ENCODE measurements at regions not wholly inside any gene's neighbourhood (a gene's known extent, or its start where the extent isn't known, plus 50 kb on each side); places are given as distances from the start of the nearest gene placed in this dataset.

DNA sequence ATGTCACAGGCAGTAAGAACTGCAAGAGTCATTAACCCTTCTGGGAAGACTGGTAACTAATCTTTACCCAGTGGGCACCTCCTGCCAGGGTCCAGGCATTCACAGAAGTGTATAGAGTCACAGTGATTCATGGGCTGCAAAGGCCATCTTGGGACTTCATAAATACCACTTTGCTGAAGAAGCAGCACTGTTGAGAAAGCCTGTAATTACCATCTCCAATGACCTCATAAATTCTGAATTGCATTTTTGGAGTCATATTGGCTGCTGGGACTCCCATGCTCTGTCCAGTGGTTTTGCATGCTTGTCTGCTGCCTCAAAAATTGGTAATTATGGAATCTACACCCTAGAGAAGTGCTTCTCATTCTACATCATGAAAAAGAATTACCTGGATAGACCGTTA is 837.2 kb downstream of the NTRK3 start:
- POLR2A ChIA-PET: no interaction called here
- DNase-seq (no peak), ATAC-seq (no peak)
- Mint-ChIP-seq H3K36me3 (no peaks in the 10 kb centered on the region), H3K4me3 (no peak overlapping the region), H3K27me3 (peaks cover 0 to 33% (median 4%) of the 10 kb centered on the region in 5 donors), H3K9me3 (no peaks in the 10 kb centered on the region), H3K4me1 (no peaks in the 10 kb centered on the region), H3K27ac (no peak overlapping the region)

DNA sequence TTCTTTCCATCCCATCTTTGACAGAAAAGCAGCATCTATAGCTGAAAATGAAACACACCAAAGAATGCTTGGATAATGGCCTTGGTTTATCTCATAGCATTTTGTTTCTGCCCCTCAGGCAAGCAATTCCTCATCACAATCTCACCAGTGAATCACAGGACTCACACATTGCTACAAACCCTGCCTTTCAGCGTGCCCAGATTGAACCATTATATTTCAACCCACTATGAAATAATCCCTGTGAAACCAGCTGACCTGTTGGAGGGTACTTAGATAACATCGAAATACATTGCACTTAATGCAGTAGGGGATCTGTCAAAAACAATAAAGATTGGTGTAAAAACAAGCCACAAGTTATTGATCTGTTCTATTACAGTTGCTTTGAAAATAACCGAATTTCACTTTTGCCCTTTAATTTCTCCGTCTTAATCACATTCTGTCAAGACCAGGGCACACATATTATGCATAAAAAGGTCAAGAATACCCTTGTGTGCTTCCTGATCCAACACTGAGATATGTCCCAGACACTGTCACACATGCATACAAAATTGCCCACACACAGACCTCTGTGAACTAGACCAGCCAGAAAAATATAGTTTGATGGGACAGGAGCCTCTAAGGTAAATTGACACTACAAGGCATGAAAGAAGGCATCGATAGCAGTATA is 839.8 kb downstream of the NTRK3 start:
- Mint-ChIP-seq H3K4me1 (no peaks in the 10 kb centered on the region), H3K36me3 (no peaks in the 10 kb centered on the region), H3K4me3 (no peak overlapping the region), H3K9me3 (no peaks in the 10 kb centered on the region), H3K27me3 (peaks cover 1 to 16% (median 1%) of the 10 kb centered on the region in 5 donors), H3K27ac (no peak overlapping the region)
- POLR2A ChIA-PET: no interaction called here
- no peak for DNase-seq
- no peak for ATAC-seq

DNA sequence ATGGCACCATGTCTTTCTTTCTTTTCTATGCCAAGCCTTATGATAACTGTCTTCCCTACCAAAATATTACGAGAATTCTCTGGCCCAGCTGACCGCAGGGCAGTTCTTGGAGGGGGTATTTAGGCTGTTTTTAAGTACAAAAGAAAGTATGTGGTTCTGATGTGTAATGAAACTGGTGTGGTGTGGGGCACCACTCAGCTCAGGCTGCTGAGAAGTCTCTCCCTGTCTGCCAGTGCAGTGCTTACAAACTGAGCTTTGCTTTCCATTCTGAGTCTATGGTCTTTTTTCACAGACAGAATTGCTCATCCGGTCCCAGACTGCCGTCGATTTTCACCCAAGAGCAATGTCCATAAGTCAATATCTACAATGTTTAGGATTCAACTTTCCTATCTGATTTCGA is 847.6 kb downstream of the NTRK3 start:
- Mint-ChIP-seq H3K36me3 (no peaks in the 10 kb centered on the region), H3K9me3 (peaks cover 0 to 4% (median 0%) of the 10 kb centered on the region in 9 donors), H3K4me1 (peaks cover 0 to 2% (median 0%) of the 10 kb centered on the region in 4 donors), H3K27me3 (peaks cover 0 to 8% (median 4%) of the 10 kb centered on the region in 5 donors), H3K4me3 (no peak overlapping the region), H3K27ac (no peak overlapping the region)
- ATAC-seq: no peak
- DNase-seq: no peak
- POLR2A ChIA-PET: no interaction called here

DNA sequence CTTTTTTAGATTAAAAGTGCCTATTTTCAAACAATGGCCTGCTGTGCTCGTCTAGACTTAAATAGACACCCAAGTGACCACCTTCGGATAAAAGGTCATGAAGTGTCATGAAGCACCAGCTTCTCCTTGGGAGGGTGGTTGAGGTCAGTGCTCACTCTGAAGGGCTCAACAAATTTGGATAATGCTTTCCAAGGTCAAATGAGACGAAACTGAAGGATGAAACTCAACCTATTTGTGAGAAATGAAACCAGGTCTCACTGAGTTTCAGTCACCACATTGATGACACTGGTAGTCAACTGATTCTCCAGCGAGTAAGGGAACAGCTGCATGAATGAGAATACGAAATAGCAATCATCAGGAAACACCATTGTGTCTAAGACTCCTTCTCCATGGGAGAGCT is 852.6 kb downstream of the NTRK3 start:
- no peak overlapping the region for H3K4me3 Mint-ChIP-seq
- DNase-seq (no peak), ATAC-seq (no peak)
- H3K4me1 Mint-ChIP-seq: peaks cover 0 to 2% (median 0%) of the 10 kb centered on the region in 4 donors
- POLR2A ChIA-PET: no interaction called here
- no peaks in the 10 kb centered on the region for H3K36me3 Mint-ChIP-seq
- H3K27ac Mint-ChIP-seq: no peak overlapping the region
- H3K9me3 Mint-ChIP-seq: peaks cover 0 to 4% (median 0%) of the 10 kb centered on the region in 9 donors
- peaks cover 0 to 9% (median 4%) of the 10 kb centered on the region in 5 donors for H3K27me3 Mint-ChIP-seq

DNA sequence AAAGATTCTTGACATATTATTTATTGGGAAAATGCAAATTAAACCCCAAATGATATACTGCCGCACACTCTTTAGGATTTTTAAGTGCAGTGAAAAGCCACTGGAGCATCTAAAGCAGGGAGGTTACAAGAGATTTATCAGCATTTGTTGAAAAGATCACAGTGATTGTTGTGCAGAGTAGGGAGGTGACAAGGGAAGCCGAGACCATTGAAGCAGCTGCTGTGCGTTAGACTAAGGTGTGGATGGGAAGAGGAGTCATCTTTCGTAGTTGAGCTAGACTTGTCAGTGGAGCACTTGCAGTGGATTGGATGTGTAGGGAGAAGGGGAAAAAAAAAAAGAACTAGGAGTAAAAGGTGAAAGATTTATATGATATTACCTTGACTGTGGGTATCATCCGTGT is 854.6 kb downstream of the NTRK3 start:
- Mint-ChIP-seq H3K4me1 (peaks cover 0 to 2% (median 0%) of the 10 kb centered on the region in 4 donors), H3K27me3 (peaks cover 0 to 9% (median 4%) of the 10 kb centered on the region in 5 donors), H3K27ac (no peak overlapping the region), H3K9me3 (peaks cover 0 to 4% (median 0%) of the 10 kb centered on the region in 9 donors), H3K4me3 (no peak overlapping the region), H3K36me3 (no peaks in the 10 kb centered on the region)
- no peak for ATAC-seq
- POLR2A ChIA-PET: no interaction called here
- no peak for DNase-seq

DNA sequence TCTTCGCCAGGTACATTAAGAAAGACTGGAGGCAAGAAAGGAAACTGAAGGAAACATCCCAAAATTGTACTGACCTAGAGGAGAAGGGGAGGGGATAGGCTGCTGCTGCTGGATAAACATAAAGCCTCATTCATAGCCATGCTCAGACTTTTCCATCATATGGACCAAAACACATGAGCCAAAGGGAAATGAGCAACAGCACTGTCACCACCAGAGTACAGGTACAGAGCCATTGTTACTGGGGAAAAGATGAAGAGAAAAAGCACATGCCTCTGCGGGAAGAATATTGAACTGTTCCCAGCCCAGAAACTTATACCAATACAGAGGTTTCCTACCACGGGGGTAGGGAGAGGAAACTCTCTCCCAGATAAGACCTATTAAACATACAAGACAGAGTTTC is 861.9 kb downstream of the NTRK3 start:
- Mint-ChIP-seq H3K27ac (peak overlapping the region in 1 of 10 donors; percentile 3), H3K27me3 (peaks cover 2 to 15% (median 8%) of the 10 kb centered on the region in 5 donors), H3K9me3 (peaks cover 0 to 18% (median 10%) of the 10 kb centered on the region in 9 donors), H3K4me1 (no peaks in the 10 kb centered on the region), H3K36me3 (peaks cover 0 to 5% (median 0%) of the 10 kb centered on the region in 3 donors), H3K4me3 (no peak overlapping the region)
- POLR2A ChIA-PET: no interaction called here
- DNase-seq (no peak), ATAC-seq (no peak)

DNA sequence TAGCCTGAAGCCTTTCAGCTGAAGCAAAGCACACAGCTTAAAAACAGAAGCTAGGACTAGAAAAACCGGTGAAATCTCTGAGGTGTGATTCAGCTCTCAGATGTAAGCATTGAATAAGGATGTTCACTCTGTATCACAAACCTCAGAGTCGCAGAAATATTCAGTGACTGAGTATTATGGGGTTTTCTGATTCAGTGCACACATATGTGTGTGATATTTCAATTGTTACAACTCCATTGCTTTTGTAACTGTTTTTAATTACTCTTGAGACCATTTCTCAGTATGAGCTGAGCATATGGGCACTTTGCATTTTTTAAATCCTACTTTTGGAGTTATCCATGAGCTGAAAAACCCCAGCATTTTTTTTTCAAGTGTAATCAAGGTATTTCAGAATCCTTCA is 868.8 kb downstream of the NTRK3 start:
- DNase-seq (no peak), ATAC-seq (no peak)
- POLR2A ChIA-PET: no interaction called here
- Mint-ChIP-seq H3K27me3 (peaks cover 3 to 23% (median 11%) of the 10 kb centered on the region in 5 donors), H3K4me3 (no peak overlapping the region), H3K9me3 (peaks cover 0 to 18% (median 3%) of the 10 kb centered on the region in 9 donors), H3K36me3 (no peaks in the 10 kb centered on the region), H3K27ac (no peak overlapping the region), H3K4me1 (no peaks in the 10 kb centered on the region)

DNA sequence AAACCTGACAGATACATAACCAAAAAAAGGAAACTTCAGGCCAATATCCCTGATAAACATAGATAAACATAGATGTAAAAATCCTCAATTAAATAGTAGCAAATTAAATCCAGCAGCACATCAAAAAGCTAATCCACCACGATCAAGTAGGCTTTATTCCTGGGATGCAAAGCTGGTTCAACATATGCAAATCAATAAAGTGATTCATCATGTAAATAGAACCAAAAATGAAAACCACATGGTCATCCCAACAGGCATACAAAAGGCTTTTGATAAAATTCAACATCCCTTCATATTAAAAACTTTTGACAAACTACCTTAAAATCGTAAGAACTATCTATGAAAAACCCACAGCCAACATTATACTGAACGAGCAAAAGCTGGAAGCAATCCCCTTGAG is 882.2 kb downstream of the NTRK3 start:
- H3K36me3 Mint-ChIP-seq: no peaks in the 10 kb centered on the region
- no peak overlapping the region for H3K4me3 Mint-ChIP-seq
- peaks cover 2 to 39% (median 5%) of the 10 kb centered on the region in 5 donors for H3K27me3 Mint-ChIP-seq
- POLR2A ChIA-PET: no interaction called here
- ATAC-seq (no peak), DNase-seq (no peak)
- H3K27ac Mint-ChIP-seq: no peak overlapping the region
- H3K9me3 Mint-ChIP-seq: peaks cover 3 to 35% (median 13%) of the 10 kb centered on the region in 9 donors
- H3K4me1 Mint-ChIP-seq: no peaks in the 10 kb centered on the region

DNA sequence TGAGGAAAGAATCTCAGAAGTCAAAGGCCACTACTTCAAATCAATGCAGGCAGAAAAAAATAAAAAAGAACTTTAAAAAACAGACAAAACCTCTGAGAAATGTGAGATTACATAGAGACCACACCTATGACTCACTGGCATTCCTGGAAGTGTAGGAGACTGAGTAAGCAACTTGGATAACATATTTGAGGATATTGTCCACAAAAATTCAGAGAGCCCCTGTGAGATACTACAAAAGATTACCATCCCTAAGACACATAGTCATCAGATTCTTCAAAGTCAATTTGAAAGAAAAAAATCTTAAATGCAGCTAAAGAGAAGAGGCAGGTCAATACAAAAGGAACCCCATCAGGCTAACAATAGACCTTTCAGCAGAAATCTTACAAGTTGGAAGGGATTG is 887.3 kb downstream of the NTRK3 start:
- H3K4me1 Mint-ChIP-seq: no peaks in the 10 kb centered on the region
- H3K36me3 Mint-ChIP-seq: no peaks in the 10 kb centered on the region
- no peak overlapping the region for H3K27ac Mint-ChIP-seq
- DNase-seq (no peak), ATAC-seq (no peak)
- H3K9me3 Mint-ChIP-seq: peaks cover 0 to 27% (median 10%) of the 10 kb centered on the region in 9 donors
- no peak overlapping the region for H3K4me3 Mint-ChIP-seq
- peaks cover 2 to 45% (median 5%) of the 10 kb centered on the region in 5 donors for H3K27me3 Mint-ChIP-seq
- POLR2A ChIA-PET: no interaction called here

DNA sequence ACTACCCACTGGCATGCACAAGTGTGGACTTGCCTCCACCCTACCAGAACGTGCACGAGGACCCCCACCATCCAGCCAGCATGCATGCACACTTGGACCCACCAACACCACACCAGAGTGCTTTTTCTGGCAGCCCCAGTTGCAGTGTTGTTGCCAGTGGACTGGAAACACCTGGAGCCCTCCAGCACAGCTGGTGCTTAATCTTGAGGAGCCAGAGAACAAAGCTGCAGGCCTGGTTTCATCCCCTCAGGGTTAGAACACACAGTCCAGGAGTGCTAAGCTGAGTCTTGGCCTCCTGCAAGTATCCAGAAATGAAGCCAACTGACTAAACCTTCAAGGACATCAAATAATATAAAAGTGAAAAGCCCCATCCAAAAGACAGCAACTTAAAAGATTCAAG is 888.0 kb downstream of the NTRK3 start:
- Mint-ChIP-seq H3K9me3 (peaks cover 0 to 27% (median 5%) of the 10 kb centered on the region in 9 donors), H3K36me3 (no peaks in the 10 kb centered on the region), H3K27ac (no peak overlapping the region), H3K4me1 (no peaks in the 10 kb centered on the region), H3K4me3 (no peak overlapping the region), H3K27me3 (peaks cover 2 to 40% (median 3%) of the 10 kb centered on the region in 5 donors)
- DNase-seq (no peak), ATAC-seq (no peak)
- POLR2A ChIA-PET: no interaction called here

DNA sequence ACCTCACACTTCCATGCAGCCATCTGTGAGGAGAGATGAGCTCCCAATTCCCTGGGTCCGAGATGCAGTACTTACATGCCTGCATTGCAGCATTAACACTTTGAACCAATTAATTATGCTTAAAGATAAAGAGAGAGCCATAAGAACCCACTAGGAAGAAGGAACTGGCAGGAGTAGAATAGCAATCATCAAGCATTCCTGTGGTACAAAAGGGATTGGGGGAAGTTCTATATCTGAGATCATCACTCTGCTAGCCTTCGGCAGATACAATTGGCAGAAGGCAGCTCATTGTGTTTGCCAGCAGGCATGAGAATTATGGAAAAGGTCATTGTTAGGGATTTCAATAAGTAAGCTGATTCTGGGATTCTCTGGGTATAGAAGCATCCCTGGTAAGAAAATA is 891.4 kb downstream of the NTRK3 start:
- no peak for ATAC-seq
- peaks cover 0 to 21% (median 3%) of the 10 kb centered on the region in 5 donors for H3K27me3 Mint-ChIP-seq
- no peak overlapping the region for H3K27ac Mint-ChIP-seq
- POLR2A ChIA-PET: no interaction called here
- H3K9me3 Mint-ChIP-seq: peaks cover 0 to 9% (median 3%) of the 10 kb centered on the region in 9 donors
- no peak overlapping the region for H3K4me3 Mint-ChIP-seq
- no peak for DNase-seq
- H3K4me1 Mint-ChIP-seq: no peaks in the 10 kb centered on the region
- no peaks in the 10 kb centered on the region for H3K36me3 Mint-ChIP-seq

DNA sequence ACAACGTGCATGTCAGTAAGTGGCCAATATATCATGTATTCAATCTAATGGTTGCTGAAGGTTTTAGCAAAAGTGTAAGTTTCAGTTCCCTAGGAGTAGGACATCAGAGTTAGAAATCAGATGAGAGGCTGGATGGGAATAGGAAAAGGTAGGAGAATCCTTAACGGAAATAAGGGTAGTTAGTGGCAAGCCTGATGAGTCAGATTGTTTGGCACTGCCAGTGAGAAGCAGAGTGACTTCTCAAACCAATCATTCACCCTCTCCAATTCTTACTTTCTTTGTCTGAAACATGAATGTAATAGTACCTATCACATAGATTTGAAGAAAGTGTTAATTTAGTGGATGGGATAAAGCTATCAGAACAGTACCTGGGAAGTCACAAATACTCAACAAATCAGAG is 894.0 kb downstream of the NTRK3 start:
- Mint-ChIP-seq H3K4me3 (no peak overlapping the region), H3K27me3 (peaks cover 0 to 21% (median 2%) of the 10 kb centered on the region in 5 donors), H3K27ac (no peak overlapping the region), H3K4me1 (no peaks in the 10 kb centered on the region), H3K36me3 (no peaks in the 10 kb centered on the region), H3K9me3 (peaks cover 0 to 4% (median 0%) of the 10 kb centered on the region in 9 donors)
- POLR2A ChIA-PET: no interaction called here
- DNase-seq (no peak), ATAC-seq (no peak)

DNA sequence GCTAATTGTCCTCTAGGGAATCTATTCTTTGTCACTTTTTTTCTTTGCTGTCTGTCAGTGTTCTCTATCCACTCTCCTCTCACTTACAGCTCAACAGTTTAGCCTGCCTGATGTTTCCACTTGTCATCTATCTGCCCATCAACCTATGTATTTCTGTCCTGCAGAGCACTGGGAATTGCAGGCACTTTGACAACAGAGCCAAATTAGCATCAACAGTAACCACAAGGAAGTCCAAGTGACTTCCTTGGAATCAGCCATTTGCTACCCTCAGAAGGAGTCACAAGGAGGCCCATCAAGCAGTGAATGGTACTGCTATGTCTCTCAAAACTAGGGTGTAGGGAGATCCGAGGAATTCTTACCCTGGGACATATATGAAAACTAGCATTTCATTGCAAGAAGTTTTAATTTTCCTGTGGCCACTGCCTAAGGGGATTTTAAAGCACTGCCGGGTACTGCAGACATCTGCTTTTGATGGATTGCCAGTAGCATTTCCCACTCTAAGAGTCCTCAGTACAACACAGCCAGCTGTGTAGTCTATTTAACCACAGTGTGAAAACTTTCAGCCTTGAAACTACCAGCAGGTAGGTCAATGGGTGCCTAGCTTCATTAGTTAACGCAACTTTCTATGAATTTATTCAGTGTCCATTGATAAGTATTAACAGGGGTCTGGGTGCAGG is 898.8 kb downstream of the NTRK3 start:
- Mint-ChIP-seq H3K27me3 (peaks cover 0 to 6% (median 3%) of the 10 kb centered on the region in 5 donors), H3K36me3 (no peaks in the 10 kb centered on the region), H3K4me3 (no peak overlapping the region), H3K9me3 (peaks cover 0 to 3% (median 0%) of the 10 kb centered on the region in 9 donors), H3K4me1 (no peaks in the 10 kb centered on the region), H3K27ac (no peak overlapping the region)
- POLR2A ChIA-PET: no interaction called here
- ATAC-seq (no peak), DNase-seq (no peak)

All from naive thymus-derived CD8-positive, alpha-beta T cell (primary cell).